Panc1 (cell line): ENCODE measurements at regions not wholly inside any gene's neighbourhood (a gene's known extent, or its start where the extent isn't known, plus 50 kb on each side); places are given as distances from the start of the nearest gene placed in this dataset.

ENCODE experiments used
- CTCF ChIP-seq: fragments of 450-650 bp; IDR thresholded peaks from 2 replicates; pipeline ENCODE4 v1.5.1; 2017; ENCODE audit warnings: mild to moderate bottlenecking
- POLR2AphosphoS5 ChIP-seq: IDR thresholded peaks from 2 replicates; pipeline ENCODE4 v1.6.1; 2012; ENCODE audit warnings: mild to moderate bottlenecking, low read depth, low read length, moderate library complexity

- TF ChIP-seq CTCF (no peak), POLR2AphosphoS5 (no peak)
These were observed 106.3 kb downstream of the TMEM26 start for GRCh38 chr10:61346796-61347413.
